AG10803 (cell line): ENCODE measurements at regions not wholly inside any gene's neighbourhood (a gene's known extent, or its start where the extent isn't known, plus 50 kb on each side); places are given as distances from the start of the nearest gene placed in this dataset.

Experiments used
- DNase-seq: peaks from one replicate; pipeline ENCODE4 v3.0.0; 2010; ENCODE audit warnings: low read depth
- H3K4me3 ChIP-seq: 2 replicates; pipeline ENCODE4 v1.5.1; 2011; ENCODE audit warnings: mild to moderate bottlenecking, low read length, control low read depth
- TF ChIP-seq, protein P1 (sequence below): conservative IDR thresholded peaks from 2 replicates; pipeline ENCODE4 v1.5.1; 2011; ENCODE audit warnings: mild to moderate bottlenecking, low read length, control low read depth, inconsistent platforms

DNA sequence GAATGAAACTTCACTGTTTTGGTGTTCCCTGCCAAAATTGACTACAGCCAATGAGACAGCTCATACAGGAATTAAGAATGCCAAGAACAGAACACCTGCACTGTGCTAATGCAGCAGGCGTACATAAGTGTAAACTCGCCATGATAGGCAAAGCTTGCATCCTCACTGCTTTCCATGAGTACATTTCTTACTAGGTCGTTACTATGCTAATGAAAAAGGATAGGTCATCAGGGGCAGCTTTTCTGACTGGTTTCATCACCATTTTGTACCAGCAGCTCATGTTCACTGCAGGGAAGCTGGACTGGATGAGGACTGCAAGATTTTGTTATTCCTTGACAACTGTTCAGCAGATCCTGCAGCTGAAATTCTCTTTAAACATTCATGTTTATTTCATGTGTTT lies 1383.8 kb downstream of the EFNB2 start:
- DNase-seq = no peak
- no peak overlapping the region for H3K4me3 ChIP-seq
- TF ChIP-seq, protein P1, sequence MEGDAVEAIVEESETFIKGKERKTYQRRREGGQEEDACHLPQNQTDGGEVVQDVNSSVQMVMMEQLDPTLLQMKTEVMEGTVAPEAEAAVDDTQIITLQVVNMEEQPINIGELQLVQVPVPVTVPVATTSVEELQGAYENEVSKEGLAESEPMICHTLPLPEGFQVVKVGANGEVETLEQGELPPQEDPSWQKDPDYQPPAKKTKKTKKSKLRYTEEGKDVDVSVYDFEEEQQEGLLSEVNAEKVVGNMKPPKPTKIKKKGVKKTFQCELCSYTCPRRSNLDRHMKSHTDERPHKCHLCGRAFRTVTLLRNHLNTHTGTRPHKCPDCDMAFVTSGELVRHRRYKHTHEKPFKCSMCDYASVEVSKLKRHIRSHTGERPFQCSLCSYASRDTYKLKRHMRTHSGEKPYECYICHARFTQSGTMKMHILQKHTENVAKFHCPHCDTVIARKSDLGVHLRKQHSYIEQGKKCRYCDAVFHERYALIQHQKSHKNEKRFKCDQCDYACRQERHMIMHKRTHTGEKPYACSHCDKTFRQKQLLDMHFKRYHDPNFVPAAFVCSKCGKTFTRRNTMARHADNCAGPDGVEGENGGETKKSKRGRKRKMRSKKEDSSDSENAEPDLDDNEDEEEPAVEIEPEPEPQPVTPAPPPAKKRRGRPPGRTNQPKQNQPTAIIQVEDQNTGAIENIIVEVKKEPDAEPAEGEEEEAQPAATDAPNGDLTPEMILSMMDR = no peak

DNA sequence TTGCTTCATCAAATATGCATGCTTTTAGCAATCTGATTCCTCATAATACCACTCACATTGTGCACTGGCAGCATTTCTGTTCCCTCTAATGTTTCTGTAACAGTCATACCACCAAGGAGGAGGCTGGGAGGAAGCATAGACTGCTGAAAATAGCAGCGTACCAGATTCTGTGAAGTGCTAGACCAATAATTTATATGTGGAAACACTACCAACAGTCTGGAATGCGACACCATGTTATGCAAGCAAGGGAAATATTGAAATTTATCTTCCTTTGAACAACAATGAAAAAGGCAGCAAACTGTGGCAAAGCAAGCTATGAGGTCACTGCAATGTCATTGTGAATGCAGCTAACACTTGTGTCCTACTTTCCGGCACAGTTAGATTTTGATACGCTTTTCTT lies 1388.0 kb downstream of the EFNB2 start:
- no peak for DNase-seq
- TF ChIP-seq, protein P1 = no peak

DNA sequence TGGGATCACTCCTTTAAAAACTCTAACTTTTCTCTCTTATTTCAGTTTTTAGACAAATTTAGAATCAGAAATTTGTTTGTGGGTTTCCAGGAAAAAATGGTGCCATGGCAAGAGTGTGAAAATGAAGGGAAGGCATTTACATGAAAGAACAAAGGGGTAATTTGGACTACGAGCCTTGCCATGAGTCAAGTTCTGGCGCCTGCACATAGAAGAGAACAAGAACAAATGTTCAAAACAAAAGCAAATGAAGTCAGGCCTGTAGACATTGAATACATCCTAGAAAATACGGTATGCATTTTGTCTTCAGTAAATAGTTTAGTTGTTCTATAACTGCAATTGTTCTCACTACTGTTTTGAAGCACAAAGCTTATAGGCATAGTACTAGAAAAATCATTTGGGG lies 1390.5 kb downstream of the EFNB2 start:
- DNase-seq = no peak
- H3K4me3 ChIP-seq = no peak overlapping the region
- TF ChIP-seq, protein P1 = no peak

More for the DNA sequence above, 1388.0 kb downstream of the EFNB2 start:
- H3K4me3 ChIP-seq = no peak overlapping the region

DNA sequence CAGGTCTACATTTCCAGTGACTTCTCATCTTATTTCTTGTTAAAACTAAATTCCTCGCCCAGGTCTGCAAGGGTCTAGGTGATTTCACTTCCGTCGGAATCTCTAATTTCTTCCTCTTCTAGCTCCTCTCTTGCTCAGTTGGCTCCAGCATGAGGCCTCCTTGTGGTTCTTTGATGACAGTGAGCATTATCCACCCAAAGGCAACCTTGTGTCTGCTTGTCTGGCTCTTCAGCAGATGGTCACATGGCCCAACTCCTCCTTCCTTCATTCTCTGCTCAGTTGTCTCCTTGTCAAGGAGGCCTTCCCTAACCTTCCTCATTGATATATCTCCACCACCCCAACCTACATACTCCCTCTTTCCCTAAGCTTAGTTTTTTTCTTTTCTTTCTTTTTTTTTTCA lies 1391.4 kb downstream of the EFNB2 start:
- H3K4me3 ChIP-seq = no peak overlapping the region
- DNase-seq = no peak
- TF ChIP-seq, protein P1 = no peak

DNA sequence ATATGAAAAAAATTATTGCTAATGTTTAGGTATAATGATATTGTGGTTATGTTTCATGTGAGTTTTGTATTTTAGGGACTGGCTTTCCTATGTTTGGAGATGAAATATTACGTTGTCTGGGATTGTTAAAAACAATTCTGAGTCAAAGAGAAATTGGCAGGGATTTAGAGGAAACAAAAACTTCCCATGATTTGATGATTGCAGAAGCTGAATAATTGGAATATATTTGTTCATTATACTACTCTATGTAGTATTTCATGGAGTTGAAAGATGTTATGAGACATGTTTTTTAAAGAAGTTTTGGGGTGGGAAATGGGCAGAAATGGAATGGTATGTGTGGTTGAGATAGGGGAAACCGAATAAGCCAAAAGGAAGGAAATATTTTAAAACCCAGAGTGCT lies 1392.9 kb downstream of the EFNB2 start:
- TF ChIP-seq, protein P1 = no peak
- no peak for DNase-seq
- no peak overlapping the region for H3K4me3 ChIP-seq

DNA sequence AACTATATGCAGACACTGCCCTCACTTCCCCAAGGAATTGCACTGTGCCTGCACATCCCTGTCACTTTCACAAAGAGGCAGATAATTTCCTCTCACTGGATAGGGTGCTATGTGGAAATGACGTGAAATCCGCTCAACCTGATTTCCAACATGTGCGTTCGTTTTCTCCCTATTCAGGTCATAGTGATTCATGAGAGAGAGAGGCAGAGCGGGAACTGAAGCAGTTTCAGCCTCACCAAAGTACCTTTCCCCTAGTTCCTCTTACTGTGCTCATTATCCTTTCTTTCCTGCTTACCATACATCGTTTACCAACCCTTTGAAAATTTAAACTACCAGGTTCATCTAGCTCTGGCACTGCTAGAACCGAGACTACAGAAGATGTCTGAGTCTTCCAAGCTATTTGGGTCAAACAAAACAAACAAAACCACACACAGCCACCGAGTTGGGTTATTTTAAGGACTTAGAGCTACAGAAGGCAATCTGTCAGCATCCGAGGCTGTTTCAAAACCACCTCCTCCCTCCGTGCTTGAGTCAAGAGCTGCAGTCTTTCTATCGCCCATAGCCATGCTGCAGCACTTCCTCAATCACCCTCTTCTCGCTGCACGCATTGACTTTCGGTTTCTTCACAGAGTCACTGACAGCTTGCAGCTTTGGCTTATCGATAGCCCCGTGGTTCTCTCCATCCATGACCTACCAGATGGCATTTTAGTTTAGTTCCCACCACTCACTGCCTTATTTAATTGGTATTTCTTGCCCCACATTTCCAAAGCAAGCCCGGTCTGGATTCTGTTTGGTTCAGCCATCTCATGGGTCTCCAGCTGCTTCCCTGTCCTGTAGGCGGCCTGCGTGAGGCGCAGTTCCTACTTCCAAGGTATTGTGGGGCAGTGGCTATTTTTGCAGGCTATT lies 1395.8 kb downstream of the EFNB2 start:
- peak; percentile 4 for DNase-seq
- peak overlapping the region; percentile 56 for H3K4me3 ChIP-seq
- TF ChIP-seq, protein P1 = peak; percentile 24; the same call in 1 of the 2 replicates

DNA sequence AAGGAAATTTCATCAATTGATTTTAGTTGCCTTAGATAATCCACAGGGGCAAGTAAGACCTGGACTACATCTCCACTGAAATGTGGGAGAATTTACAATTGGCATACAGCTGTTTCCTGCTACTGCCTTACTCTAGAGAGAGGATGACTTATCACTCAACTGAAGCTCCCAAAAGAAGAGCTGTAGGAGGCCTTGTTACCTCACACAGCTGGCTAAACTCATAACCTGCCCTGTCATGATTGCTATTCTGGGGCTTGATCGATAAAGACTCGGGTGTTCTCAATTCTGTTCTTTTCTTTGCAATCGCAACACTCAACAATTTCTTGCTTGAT lies 1396.4 kb downstream of the EFNB2 start:
- no peak overlapping the region; the same call in 1 of the 2 replicates for H3K4me3 ChIP-seq
- DNase-seq = no peak
- TF ChIP-seq, protein P1 = no peak
